Activated T-helper 2 cell treated with anti-CD3 and anti-CD28 coated beads, Interferon-gamma antibody, Interleukin-2, Interleukin-4, amounts not matched to agents 10 μg/mL and 5 μg/mL and 100 μg/mL, durations not matched to agents 14 hours and 24 hours and 36 hours (primary cell): ENCODE measurements at regions not wholly inside any gene's neighbourhood (a gene's known extent, or its start where the extent isn't known, plus 50 kb on each side); places are given as distances from the start of the nearest gene placed in this dataset.

ENCODE experiments used
- DNase-seq: peaks from one replicate; pipeline ENCODE4 v3.0.0; 2021; ENCODE audit warnings: low spot score
- H3K27ac Mint-ChIP-seq: one replicate; pipeline ENCODE4 v1.8.0; 2021; ENCODE audit warnings: mixed read lengths
- H3K27me3 Mint-ChIP-seq: one replicate; pipeline ENCODE4 v1.8.0; 2021; ENCODE audit warnings: low read depth, mixed read lengths
- H3K36me3 Mint-ChIP-seq: one replicate; pipeline ENCODE4 v1.8.0; 2021; ENCODE audit warnings: low read depth, mixed read lengths
- H3K4me1 Mint-ChIP-seq: one replicate; pipeline ENCODE4 v1.8.0; 2021; ENCODE audit warnings: low read depth, mixed read lengths
- H3K4me3 Mint-ChIP-seq: one replicate; pipeline ENCODE4 v1.8.0; 2021; ENCODE audit warnings: low read depth, mild to moderate bottlenecking, moderate library complexity, mixed read lengths
- H3K9me3 Mint-ChIP-seq: one replicate; pipeline ENCODE4 v1.8.0; 2021; ENCODE audit warnings: mixed read lengths
- intact Hi-C: fragments of 100-400 bp; cut with micrococcal nuclease; formaldehyde crosslinking; loops from one replicate; pipeline ENCODE4 v1.15.1; 2023

- H3K4me3 Mint-ChIP-seq, result no peak overlapping the region
- no peaks in the 10 kb centered on the region for H3K27me3 Mint-ChIP-seq
- H3K4me1 Mint-ChIP-seq, result no peaks in the 10 kb centered on the region
- intact Hi-C loops, result no loop called here
- no peaks in the 10 kb centered on the region for H3K9me3 Mint-ChIP-seq
- no peaks in the 10 kb centered on the region for H3K36me3 Mint-ChIP-seq
- no peak overlapping the region for H3K27ac Mint-ChIP-seq
- DNase-seq, result no peak
These were observed 105.3 kb downstream of the GLI2 start for GRCh38 chr2:120840795-120841487.

GRCh38 chr2:120842456-120843439 is 107.1 kb downstream of the GLI2 start:
- no peak for DNase-seq
- no peaks in the 10 kb centered on the region for H3K9me3 Mint-ChIP-seq
- intact Hi-C loops, result no loop called here
- H3K4me3 Mint-ChIP-seq, result no peak overlapping the region
- H3K36me3 Mint-ChIP-seq, result no peaks in the 10 kb centered on the region
- no peaks in the 10 kb centered on the region for H3K4me1 Mint-ChIP-seq
- no peak overlapping the region for H3K27ac Mint-ChIP-seq
- no peaks in the 10 kb centered on the region for H3K27me3 Mint-ChIP-seq

DNA sequence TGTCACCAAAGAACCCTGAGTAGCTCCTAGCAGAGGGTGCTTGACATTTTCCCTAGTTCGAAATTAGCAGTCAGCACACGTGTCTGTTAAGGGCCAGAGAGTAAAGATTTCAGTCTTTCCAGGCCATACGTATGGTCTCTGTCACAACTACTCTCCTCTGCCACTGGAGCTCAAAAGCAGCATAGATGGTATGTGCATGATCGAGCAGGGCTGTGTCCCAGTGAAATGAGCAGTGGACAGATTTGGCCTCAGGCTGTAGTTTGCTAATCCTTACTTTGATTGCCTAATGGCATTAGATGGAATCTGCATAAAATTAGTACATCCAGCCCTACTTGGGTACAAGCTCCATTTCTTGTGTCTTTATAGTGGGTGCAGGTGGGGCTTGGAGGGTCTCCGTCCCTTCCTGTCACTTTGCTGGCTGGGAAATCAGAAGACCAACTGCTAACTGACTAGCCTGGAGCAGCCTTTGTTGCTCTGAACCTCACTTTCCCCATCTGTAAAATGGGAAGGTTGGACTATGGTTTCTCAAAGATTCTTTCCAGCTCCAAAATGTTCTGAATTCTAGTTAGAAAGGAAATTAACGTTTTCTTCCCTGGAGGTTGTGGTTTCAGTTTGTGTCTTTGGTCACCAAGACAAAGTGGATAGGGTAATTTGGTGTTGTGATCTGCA is 108.5 kb downstream of the GLI2 start:
- no peak overlapping the region for H3K27ac Mint-ChIP-seq
- intact Hi-C loops, result no loop called here
- no peaks in the 10 kb centered on the region for H3K9me3 Mint-ChIP-seq
- DNase-seq, result no peak
- no peak overlapping the region for H3K4me3 Mint-ChIP-seq
- H3K4me1 Mint-ChIP-seq, result no peaks in the 10 kb centered on the region
- H3K36me3 Mint-ChIP-seq, result no peaks in the 10 kb centered on the region
- H3K27me3 Mint-ChIP-seq, result no peaks in the 10 kb centered on the region

GRCh38 chr2:120845277-120845676 is 109.6 kb downstream of the GLI2 start:
- H3K4me1 Mint-ChIP-seq, result no peaks in the 10 kb centered on the region
- no peak overlapping the region for H3K4me3 Mint-ChIP-seq
- intact Hi-C loops, result no loop called here
- no peaks in the 10 kb centered on the region for H3K27me3 Mint-ChIP-seq
- no peak for DNase-seq
- H3K9me3 Mint-ChIP-seq, result no peaks in the 10 kb centered on the region
- no peaks in the 10 kb centered on the region for H3K36me3 Mint-ChIP-seq
- H3K27ac Mint-ChIP-seq, result no peak overlapping the region

DNA sequence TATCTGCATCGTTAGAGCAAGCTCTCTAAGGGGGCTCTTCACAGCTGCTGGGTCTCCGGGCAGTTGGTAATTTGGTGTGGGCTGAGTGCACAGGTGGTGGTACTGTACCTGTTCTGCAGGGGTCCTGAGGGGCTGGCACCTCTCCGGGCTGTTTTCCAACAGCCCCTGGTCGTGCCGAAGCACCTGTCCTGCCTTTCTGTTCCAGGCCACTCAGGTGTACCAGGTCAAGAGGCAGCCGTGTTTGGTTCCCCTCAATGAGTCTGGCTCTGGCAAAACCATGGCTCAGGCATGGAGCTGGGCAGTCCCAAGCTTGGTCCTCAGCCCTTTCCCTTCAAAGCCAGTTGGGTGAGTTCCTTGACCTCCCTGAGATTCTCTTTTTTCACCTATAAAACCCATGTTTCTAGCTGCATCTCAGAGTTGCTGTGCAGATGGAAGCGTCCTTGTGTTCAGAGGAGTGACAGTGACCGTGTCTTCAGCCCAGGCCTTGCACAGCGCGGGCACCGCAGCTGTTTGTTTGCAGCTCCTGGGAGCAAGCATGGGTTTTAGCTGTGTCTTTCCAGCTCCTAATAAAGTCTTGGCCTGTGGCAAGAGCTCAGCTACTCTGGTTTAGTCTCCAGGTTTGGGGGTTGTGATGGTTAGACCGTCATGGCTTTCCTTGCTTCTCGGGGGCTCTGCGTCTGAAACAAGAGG is 110.9 kb downstream of the GLI2 start:
- no peaks in the 10 kb centered on the region for H3K27me3 Mint-ChIP-seq
- H3K9me3 Mint-ChIP-seq, result no peaks in the 10 kb centered on the region
- no peaks in the 10 kb centered on the region for H3K36me3 Mint-ChIP-seq
- no peak overlapping the region for H3K27ac Mint-ChIP-seq
- H3K4me1 Mint-ChIP-seq, result no peaks in the 10 kb centered on the region
- intact Hi-C loops, result no loop called here
- DNase-seq, result no peak
- H3K4me3 Mint-ChIP-seq, result no peak overlapping the region

- Mint-ChIP-seq H3K9me3 (no peaks in the 10 kb centered on the region), H3K27ac (no peak overlapping the region), H3K36me3 (no peaks in the 10 kb centered on the region), H3K27me3 (no peaks in the 10 kb centered on the region), H3K4me3 (no peak overlapping the region), H3K4me1 (no peaks in the 10 kb centered on the region)
- no peak for DNase-seq
- intact Hi-C loops, result no loop called here
These were observed 112.1 kb downstream of the GLI2 start for GRCh38 chr2:120847700-120848321.

DNA sequence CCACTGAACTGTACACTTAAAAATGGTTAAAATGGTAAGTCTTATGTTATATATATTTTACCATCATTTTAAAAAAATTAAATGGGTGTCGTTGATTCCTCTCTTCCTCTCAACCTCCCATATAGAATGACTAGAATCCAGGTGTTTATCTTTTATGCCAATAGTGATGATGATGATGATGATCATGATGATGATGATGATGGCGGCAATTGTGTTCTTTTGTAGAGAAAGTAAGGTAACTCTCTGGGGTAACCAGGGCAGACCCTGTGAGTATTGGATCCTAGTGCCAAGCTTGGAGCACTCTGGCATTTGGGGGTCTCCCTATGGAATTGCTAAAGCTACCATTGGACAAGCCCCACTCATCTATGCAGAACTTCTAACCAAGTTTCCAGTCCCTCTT is 113.6 kb downstream of the GLI2 start:
- intact Hi-C loops, result no loop called here
- no peaks in the 10 kb centered on the region for H3K36me3 Mint-ChIP-seq

GRCh38 chr2:120850551-120850950 is 114.9 kb downstream of the GLI2 start:
- no peak for DNase-seq
- H3K9me3 Mint-ChIP-seq, result no peaks in the 10 kb centered on the region
- intact Hi-C loops, result no loop called here
- H3K4me3 Mint-ChIP-seq, result no peak overlapping the region
- no peaks in the 10 kb centered on the region for H3K27me3 Mint-ChIP-seq
- no peak overlapping the region for H3K27ac Mint-ChIP-seq
- H3K36me3 Mint-ChIP-seq, result no peaks in the 10 kb centered on the region
- H3K4me1 Mint-ChIP-seq, result no peaks in the 10 kb centered on the region

More for the DNA sequence above, 113.6 kb downstream of the GLI2 start:
- no peak for DNase-seq
- Mint-ChIP-seq H3K4me1 (no peaks in the 10 kb centered on the region), H3K4me3 (no peak overlapping the region), H3K9me3 (no peaks in the 10 kb centered on the region), H3K27ac (no peak overlapping the region), H3K27me3 (no peaks in the 10 kb centered on the region)

- DNase-seq, result no peak
- intact Hi-C loops, result no loop called here
- H3K4me3 Mint-ChIP-seq, result no peak overlapping the region
- H3K27ac Mint-ChIP-seq, result no peak overlapping the region
- no peaks in the 10 kb centered on the region for H3K27me3 Mint-ChIP-seq
- H3K36me3 Mint-ChIP-seq, result no peaks in the 10 kb centered on the region
- no peaks in the 10 kb centered on the region for H3K4me1 Mint-ChIP-seq
- H3K9me3 Mint-ChIP-seq, result no peaks in the 10 kb centered on the region
These were observed 115.6 kb downstream of the GLI2 start for GRCh38 chr2:120851116-120851773.

GRCh38 chr2:120852200-120852815 is 116.6 kb downstream of the GLI2 start:
- intact Hi-C loops, result no loop called here
- H3K36me3 Mint-ChIP-seq, result no peaks in the 10 kb centered on the region
- DNase-seq, result no peak
- H3K4me3 Mint-ChIP-seq, result no peak overlapping the region
- H3K27ac Mint-ChIP-seq, result no peak overlapping the region
- no peaks in the 10 kb centered on the region for H3K4me1 Mint-ChIP-seq
- H3K27me3 Mint-ChIP-seq, result no peaks in the 10 kb centered on the region
- no peaks in the 10 kb centered on the region for H3K9me3 Mint-ChIP-seq

- no peaks in the 10 kb centered on the region for H3K9me3 Mint-ChIP-seq
- H3K4me1 Mint-ChIP-seq, result no peaks in the 10 kb centered on the region
- no peak overlapping the region for H3K27ac Mint-ChIP-seq
- no peak overlapping the region for H3K4me3 Mint-ChIP-seq
- no peaks in the 10 kb centered on the region for H3K27me3 Mint-ChIP-seq
- no peaks in the 10 kb centered on the region for H3K36me3 Mint-ChIP-seq
- intact Hi-C loops, result no loop called here
- no peak for DNase-seq
These were observed 117.8 kb downstream of the GLI2 start for GRCh38 chr2:120853306-120854013.
